Spleen (tissue), 11 donors: ENCODE measurements at regions not wholly inside any gene's neighbourhood (a gene's known extent, or its start where the extent isn't known, plus 50 kb on each side); places are given as distances from the start of the nearest gene placed in this dataset.

Experiments
- DNase-seq: peaks from one replicate; pipeline ENCODE4 v3.0.0-alpha.2; 2020
- H3K27ac ChIP-seq, 8 donors: fragments of 200-600 bp; sonication (generic) in 7 of 8; 1 replicate in 4 of 8; 2 replicates in 4 of 8; pipeline versions ENCODE4 v1.5.0 to v1.8.0; 2016 to 2021; ENCODE audit warnings: inconsistent platforms in 4 of 8, mild to moderate bottlenecking in 4 of 8, moderate library complexity in 1 of 8
- H3K27me3 ChIP-seq, 7 donors: fragments of 200-600 bp; sonication (generic) in 6 of 7; replicated peaks in 1 of 7; 1 replicate in 4 of 7; 2 replicates in 3 of 7; pipeline versions ENCODE4 v1.5.0 to v1.8.0; 2016 to 2021; ENCODE audit warnings: inconsistent platforms in 3 of 7, mild to moderate bottlenecking in 1 of 7
- H3K36me3 ChIP-seq, 6 donors: fragments of 200-600 bp; sonication (generic) in 5 of 6; 1 replicate in 4 of 6; 2 replicates in 2 of 6; pipeline versions ENCODE4 v1.5.0 to v1.8.0; 2016 to 2021; ENCODE audit warnings: inconsistent platforms in 2 of 6
- H3K4me1 ChIP-seq, 6 donors: fragments of 200-600 bp; sonication (generic) in 5 of 6; 1 replicate in 3 of 6; 2 replicates in 3 of 6; pipeline versions ENCODE4 v1.5.0 to v1.8.0; 2016 to 2021; ENCODE audit warnings: inconsistent platforms in 3 of 6
- H3K4me3 ChIP-seq, 8 donors: fragments of 200-600 bp; sonication (generic) in 7 of 8; 1 replicate in 4 of 8; 2 replicates in 4 of 8; pipeline versions ENCODE4 v1.5.0 to v1.8.0; 2016 to 2021; ENCODE audit warnings: inconsistent platforms in 4 of 8, mild to moderate bottlenecking in 4 of 8, moderate library complexity in 2 of 8
- H3K9me3 ChIP-seq, 8 donors: fragments of 200-600 bp; sonication (generic) in 7 of 8; 1 replicate in 4 of 8; 2 replicates in 4 of 8; pipeline versions ENCODE4 v1.5.0 to v1.8.0; 2016 to 2021; ENCODE audit warnings: inconsistent platforms in 4 of 8
- CTCF ChIP-seq, 11 experiments: fragments of 200-600 bp in 7 of 11; fragments of 450-650 bp in 4 of 11; sonication (generic) in 4 of 11; IDR thresholded peaks in 8 of 11; conservative IDR thresholded peaks in 3 of 11; 1 replicate in 7 of 11; 2 replicates in 4 of 11; pipeline versions ENCODE4 v1.4.0 to v1.8.0; 2016 to 2021; ENCODE audit warnings: antibody characterized with exemption in 11 of 11, inconsistent platforms in 4 of 11, mild to moderate bottlenecking in 1 of 11
- POLR2A ChIP-seq, 3 donors: fragments of 450-650 bp; IDR thresholded peaks; one replicate each; pipeline ENCODE4 v1.5.1; 2017; ENCODE audit warnings: antibody characterized with exemption in 3 of 3, mild to moderate bottlenecking in 1 of 3
- POLR2AphosphoS5 ChIP-seq, 3 donors: sonication (generic); formaldehyde crosslinking; IDR thresholded peaks; one replicate each; pipeline ENCODE4 v1.5.1; 2017; ENCODE audit warnings: antibody characterized with exemption in 3 of 3
- WGBS, 5 donors: extraction: QIAGEN DNeasy Blood & Tissue Kit in 3 of 5; methylation state at CpG; one replicate each; pipeline versions ENCODE4 v1.1.5 to v1.1.7; 2013 to 2018; 5-methylcytosine and 5-hydroxymethylcytosine counted together
- intact Hi-C: fragments of 100-400 bp; cut with DNase I; formaldehyde crosslinking; loops from one replicate; pipeline ENCODE4 v1.15.0; 2023; ENCODE audit warnings: low total_unique reads
- donor health status: healthy with polysubstance abuse.
- donor health status: DM: no; HTN: no; CAD: no; lungs with moderate emphysema.
- donor health status: DM: no; HTN: no; CAD: no.
- donor health status: Bipolar disorder and iron deficiency.
- donor health status: healthy.
- donor health status: DM: no; HTN: no; CAD: no.
- donor health status: DM: yes; HTN: yes; CAD: no.

- Histone ChIP-seq H3K36me3 (no peaks in the 10 kb centered on the region), H3K27me3 (peaks cover 0 to 32% (median 0%) of the 10 kb centered on the region in 7 donors), H3K27ac (peak overlapping the region in 2 of 8 donors; percentile 15 to 25), H3K9me3 (peaks cover 4 to 23% (median 16%) of the 10 kb centered on the region in 8 donors), H3K4me3 (no peak overlapping the region), H3K4me1 (no peaks in the 10 kb centered on the region)
- DNase-seq = peak; percentile 67
- 69 to 83% (median 81%) methylated on average over 3 of the region's 3 CpGs for WGBS, 5 donors
- intact Hi-C loops = no loop called here
- TF ChIP-seq POLR2A (IDR thresholded peaks at IDR 0.05) (no peak), POLR2AphosphoS5 (IDR thresholded peaks at IDR 0.05) (peak in 2 of 3 donors; percentile 49 to 51), CTCF (IDR thresholded peaks at IDR 0.05 in 8 of 11, conservative IDR thresholded peaks at IDR 0.05 in 3 of 11) (peak in 1 of 11 experiments; percentile 29)
Observed at GRCh38 chr2:240269380-240269779, 128.9 kb upstream of the OTOS start.

GRCh38 chr2:240269886-240270285 is 129.4 kb upstream of the OTOS start:
- no peak for TF ChIP-seq POLR2A (IDR thresholded peaks at IDR 0.05)
- no peak for TF ChIP-seq POLR2AphosphoS5 (IDR thresholded peaks at IDR 0.05)
- TF ChIP-seq CTCF (IDR thresholded peaks at IDR 0.05 in 8 of 11, conservative IDR thresholded peaks at IDR 0.05 in 3 of 11) = no peak
- intact Hi-C loops = no loop called here
- 70 to 100% (median 95%) methylated on average over 1 of the region's 1 CpG for WGBS, 5 donors

GRCh38 chr2:240271716-240272341 is 131.4 kb upstream of the OTOS start:
- H3K4me3 ChIP-seq = no peak overlapping the region
- WGBS, 5 donors = 74 to 83% (median 79%) methylated on average over 4 of the region's 4 CpGs
- H3K27ac ChIP-seq = no peak overlapping the region
- DNase-seq = no peak
- intact Hi-C loops = no loop called here
- no peaks in the 10 kb centered on the region for H3K36me3 ChIP-seq
- peaks cover 4 to 23% (median 16%) of the 10 kb centered on the region in 8 donors for H3K9me3 ChIP-seq
- H3K27me3 ChIP-seq = peaks cover 0 to 36% (median 0%) of the 10 kb centered on the region in 7 donors
- H3K4me1 ChIP-seq = no peaks in the 10 kb centered on the region
- no peak for TF ChIP-seq CTCF (IDR thresholded peaks at IDR 0.05 in 8 of 11, conservative IDR thresholded peaks at IDR 0.05 in 3 of 11)
- no peak for TF ChIP-seq POLR2A (IDR thresholded peaks at IDR 0.05)
- TF ChIP-seq POLR2AphosphoS5 (IDR thresholded peaks at IDR 0.05) = no peak

More at GRCh38 chr2:240269886-240270285, 129.4 kb upstream of the OTOS start:
- H3K27ac ChIP-seq = peak overlapping the region in 2 of 8 donors; percentile 15 to 25
- no peaks in the 10 kb centered on the region for H3K4me1 ChIP-seq
- no peak overlapping the region for H3K4me3 ChIP-seq
- peaks cover 0 to 32% (median 0%) of the 10 kb centered on the region in 7 donors for H3K27me3 ChIP-seq
- no peaks in the 10 kb centered on the region for H3K36me3 ChIP-seq
- H3K9me3 ChIP-seq = peaks cover 4 to 23% (median 16%) of the 10 kb centered on the region in 8 donors
- no peak for DNase-seq

- no peak for DNase-seq
- WGBS, 5 donors = 63 to 79% (median 72%) methylated on average over 2 of the region's 2 CpGs
Observed at GRCh38 chr2:240275386-240275785, 134.9 kb upstream of the OTOS start.

More at GRCh38 chr2:240275386-240275785, 134.9 kb upstream of the OTOS start:
- Histone ChIP-seq H3K27me3 (peaks cover 0 to 32% (median 7%) of the 10 kb centered on the region in 7 donors), H3K9me3 (peaks cover 4 to 23% (median 16%) of the 10 kb centered on the region in 8 donors), H3K4me3 (no peak overlapping the region), H3K4me1 (no peaks in the 10 kb centered on the region), H3K27ac (no peak overlapping the region), H3K36me3 (no peaks in the 10 kb centered on the region)
- intact Hi-C loops = no loop called here
- TF ChIP-seq CTCF (IDR thresholded peaks at IDR 0.05 in 8 of 11, conservative IDR thresholded peaks at IDR 0.05 in 3 of 11) (no peak), POLR2AphosphoS5 (IDR thresholded peaks at IDR 0.05) (no peak), POLR2A (IDR thresholded peaks at IDR 0.05) (no peak)
